Neuronal stem cell (in vitro differentiated cells): ENCODE measurements at regions not wholly inside any gene's neighbourhood (a gene's known extent, or its start where the extent isn't known, plus 50 kb on each side); places are given as distances from the start of the nearest gene placed in this dataset.

Experiments
- DNase-seq: peaks from one replicate; pipeline ENCODE4 v3.0.0-alpha.2; 2013; ENCODE audit warnings: low spot score
- H2AFZ ChIP-seq: one replicate; pipeline ENCODE4 v1.6.1; 2013; ENCODE audit warnings: mild to moderate bottlenecking, low read length, inconsistent platforms
- H2AK5ac ChIP-seq: 2 replicates; pipeline ENCODE4 v1.6.1; 2013; ENCODE audit warnings: low read depth, mild to moderate bottlenecking, inconsistent platforms, low read length, moderate library complexity, mixed read lengths
- H2BK120ac ChIP-seq: 2 replicates; pipeline ENCODE4 v1.6.1; 2013; ENCODE audit warnings: low read depth, mild to moderate bottlenecking, inconsistent platforms, low read length, moderate library complexity, mixed read lengths
- H2BK12ac ChIP-seq: one replicate; pipeline ENCODE4 v1.6.1; 2013; ENCODE audit warnings: low read length, inconsistent platforms
- H2BK15ac ChIP-seq: 2 replicates; pipeline ENCODE4 v1.6.1; 2013; ENCODE audit warnings: mild to moderate bottlenecking, low read length, inconsistent platforms, mixed read lengths
- H2BK5ac ChIP-seq: one replicate; pipeline ENCODE4 v1.6.1; 2013; ENCODE audit warnings: inconsistent platforms, mild to moderate bottlenecking, low read length, moderate library complexity
- H3K14ac ChIP-seq: one replicate; pipeline ENCODE4 v1.6.1; 2013; ENCODE audit warnings: low read length, inconsistent platforms
- H3K18ac ChIP-seq: 2 replicates; pipeline ENCODE4 v1.6.1; 2013; ENCODE audit warnings: low read length, inconsistent platforms
- H3K23ac ChIP-seq: 2 replicates; pipeline ENCODE4 v1.6.1; 2013; ENCODE audit warnings: low read depth, mild to moderate bottlenecking, mixed read lengths, low read length, inconsistent platforms; ENCODE audit not compliant: poor library complexity
- H3K27ac ChIP-seq: replicated peaks from 3 replicates; pipeline ENCODE4 v1.5.1; 2013; ENCODE audit warnings: low read length, inconsistent platforms
- H3K27me3 ChIP-seq, 3 experiments: 2 replicates each; pipeline ENCODE4 v1.6.1; 2013; ENCODE audit warnings: low read length in 3 of 3, mild to moderate bottlenecking in 2 of 3, inconsistent platforms in 1 of 3, low read depth in 1 of 3, mixed read lengths in 1 of 3, moderate library complexity in 1 of 3; ENCODE audit not compliant: control insufficient read depth in 3 of 3, insufficient read depth in 3 of 3
- H3K36me3 ChIP-seq, 2 donors: replicated peaks in 1 of 2; 2 replicates each; pipeline ENCODE4 v1.6.1; 2013; ENCODE audit warnings: low read length in 2 of 2; ENCODE audit not compliant: control insufficient read depth in 2 of 2, insufficient read depth in 2 of 2
- H3K4ac ChIP-seq: 2 replicates; pipeline ENCODE4 v1.6.1; 2013; ENCODE audit warnings: inconsistent platforms, mild to moderate bottlenecking, low read length, moderate library complexity
- H3K4me1 ChIP-seq, 2 donors: 1 replicate in 1 of 2; 2 replicates in 1 of 2; pipeline ENCODE4 v1.6.1; 2013; ENCODE audit warnings: low read length in 2 of 2, low read depth in 1 of 2; ENCODE audit not compliant: control insufficient read depth in 2 of 2, insufficient read depth in 1 of 2
- H3K4me2 ChIP-seq: one replicate; pipeline ENCODE4 v1.6.1; 2013; ENCODE audit warnings: mild to moderate bottlenecking, low read length, inconsistent platforms; ENCODE audit not compliant: insufficient read depth, poor library complexity, severe bottlenecking
- H3K4me3 ChIP-seq, 2 donors: 2 replicates each; pipeline ENCODE4 v1.5.1; 2013; ENCODE audit warnings: low read length in 2 of 2, mild to moderate bottlenecking in 2 of 2, inconsistent platforms in 1 of 2, moderate library complexity in 1 of 2
- H3K79me1 ChIP-seq: one replicate; pipeline ENCODE4 v1.6.1; 2013; ENCODE audit warnings: low read depth, mild to moderate bottlenecking, inconsistent platforms, low read length, moderate library complexity
- H3K9ac ChIP-seq: one replicate; pipeline ENCODE4 v1.6.1; 2013; ENCODE audit warnings: mild to moderate bottlenecking, low read depth, low read length, inconsistent platforms; ENCODE audit not compliant: poor library complexity
- H3K9me3 ChIP-seq, 2 donors: replicated peaks in 1 of 2; 2 replicates each; pipeline versions ENCODE3 to v1.6.1; 2013; ENCODE audit warnings: low read length in 2 of 2, mild to moderate bottlenecking in 2 of 2, inconsistent platforms in 1 of 2, low read depth in 1 of 2, mixed read lengths in 1 of 2, moderate library complexity in 1 of 2; ENCODE audit not compliant: control insufficient read depth in 2 of 2, insufficient read depth in 1 of 2
- H4K8ac ChIP-seq: one replicate; pipeline ENCODE4 v1.6.1; 2013; ENCODE audit warnings: low read depth, mild to moderate bottlenecking, inconsistent platforms, low read length, moderate library complexity
- H4K91ac ChIP-seq: one replicate; pipeline ENCODE4 v1.6.1; 2013; ENCODE audit warnings: low read length, low read depth, mild to moderate bottlenecking, inconsistent platforms; ENCODE audit not compliant: poor library complexity
- WGBS, 2 donors: extraction: QIAGEN DNeasy Blood & Tissue Kit; methylation state at CpG; one replicate each; pipeline ENCODE4 v1.1.7; 2013; ENCODE audit warnings: missing lambda C conversion rate in 2 of 2, mixed read lengths in 1 of 2; ENCODE audit not compliant: insufficient read length in 2 of 2, insufficient replicate concordance in 1 of 2; ENCODE audit errors: extremely low coverage in 2 of 2; 5-methylcytosine and 5-hydroxymethylcytosine counted together

GRCh38 chrX:140589657-140590056, 84.8 kb upstream of the SOX3 start:
- H4K8ac ChIP-seq: no peak overlapping the region
- no peak overlapping the region for H2AK5ac ChIP-seq
- H3K4me2 ChIP-seq: no peak overlapping the region
- H3K27ac ChIP-seq: no peak overlapping the region
- H3K9ac ChIP-seq: no peak overlapping the region
- H3K14ac ChIP-seq: no peak overlapping the region
- DNase-seq: no peak
- H3K9me3 ChIP-seq: no peaks in the 10 kb centered on the region
- H4K91ac ChIP-seq: no peak overlapping the region
- no peaks in the 10 kb centered on the region for H3K36me3 ChIP-seq
- no peak overlapping the region for H2BK120ac ChIP-seq
- no peak overlapping the region for H3K18ac ChIP-seq
- H3K27me3 ChIP-seq: peaks cover 0 to 16% (median 0%) of the 10 kb centered on the region in 3 experiments
- no peak overlapping the region for H2AFZ ChIP-seq
- H3K4me1 ChIP-seq: no peaks in the 10 kb centered on the region
- no peak overlapping the region for H3K4ac ChIP-seq
- no peak overlapping the region for H2BK5ac ChIP-seq
- WGBS, 2 donors: no CpG with 5 or more reads among the region's 2 CpGs
- no peak overlapping the region for H2BK12ac ChIP-seq
- H2BK15ac ChIP-seq: no peak overlapping the region
- H3K4me3 ChIP-seq: no peak overlapping the region
- no peak overlapping the region for H3K23ac ChIP-seq
- no peaks in the 10 kb centered on the region for H3K79me1 ChIP-seq

DNA sequence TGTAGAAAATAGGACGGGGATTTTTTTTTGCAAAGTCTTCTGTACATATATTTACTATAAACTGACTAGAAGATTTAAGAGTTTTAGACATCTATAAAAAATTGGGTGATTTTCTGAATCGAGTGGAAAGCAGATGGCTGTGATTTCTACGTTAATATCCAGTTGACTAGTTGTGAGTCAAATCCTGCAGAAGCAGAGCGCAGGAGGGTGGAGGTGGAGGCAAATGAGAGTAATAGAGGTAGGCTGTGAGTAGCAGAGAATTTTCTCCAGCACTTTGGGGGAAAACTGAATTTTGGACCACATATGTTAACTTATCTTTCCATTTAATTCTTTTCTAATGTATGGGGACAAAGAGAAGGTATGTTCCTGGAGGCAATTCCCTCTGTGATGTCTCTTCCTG, 82.1 kb upstream of the SOX3 start:
- H3K27me3 ChIP-seq: peaks cover 0 to 16% (median 0%) of the 10 kb centered on the region in 3 experiments

GRCh38 chrX:140580478-140580877, 75.6 kb upstream of the SOX3 start:
- WGBS, 2 donors: no CpG with 5 or more reads among the region's 5 CpGs
- H3K27me3 ChIP-seq: no peaks in the 10 kb centered on the region

More for the DNA sequence above, 82.1 kb upstream of the SOX3 start:
- Histone ChIP-seq H3K9me3 (no peaks in the 10 kb centered on the region), H4K91ac (no peak overlapping the region), H3K18ac (no peak overlapping the region), H3K14ac (no peak overlapping the region), H3K27ac (no peak overlapping the region), H3K4ac (no peak overlapping the region), H3K4me3 (no peak overlapping the region), H3K23ac (no peak overlapping the region), H2AK5ac (no peak overlapping the region), H2BK15ac (no peak overlapping the region), H2BK5ac (no peak overlapping the region), H2AFZ (no peak overlapping the region), H4K8ac (no peak overlapping the region), H3K4me2 (no peak overlapping the region), H3K36me3 (no peaks in the 10 kb centered on the region), H2BK12ac (no peak overlapping the region), H3K9ac (no peak overlapping the region), H3K4me1 (no peaks in the 10 kb centered on the region), H3K79me1 (no peaks in the 10 kb centered on the region), H2BK120ac (no peak overlapping the region)
- no CpG with 5 or more reads among the region's 4 CpGs for WGBS, 2 donors
- DNase-seq: no peak

DNA sequence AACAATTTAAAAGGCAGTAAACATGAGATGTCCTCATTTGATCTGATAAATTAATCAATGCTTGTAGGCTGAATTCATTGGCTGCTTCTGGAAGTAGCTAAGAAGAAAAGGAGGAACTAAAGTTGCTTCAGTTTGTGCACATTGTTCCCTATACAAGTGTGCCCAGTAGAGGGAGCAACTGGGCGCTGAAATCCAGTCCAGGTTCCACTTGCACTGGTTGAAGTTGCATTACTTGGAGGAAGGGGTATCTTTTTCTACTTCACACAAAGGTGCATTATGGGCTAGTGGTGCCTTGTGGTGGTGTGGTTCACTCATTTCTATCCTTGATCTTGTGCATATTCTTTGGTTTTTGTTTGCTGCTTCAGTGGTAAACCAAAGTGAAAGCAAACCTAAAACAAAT, 67.9 kb upstream of the SOX3 start:
- H3K27ac ChIP-seq: no peak overlapping the region
- no peak overlapping the region for H4K91ac ChIP-seq
- no peak overlapping the region for H3K4me2 ChIP-seq
- no peaks in the 10 kb centered on the region for H3K4me1 ChIP-seq
- no peak overlapping the region for H2BK120ac ChIP-seq
- no peak overlapping the region for H3K14ac ChIP-seq
- no peak overlapping the region for H2BK15ac ChIP-seq
- H3K36me3 ChIP-seq: no peaks in the 10 kb centered on the region
- H3K9me3 ChIP-seq: no peaks in the 10 kb centered on the region
- no peak overlapping the region for H2BK5ac ChIP-seq
- no peak overlapping the region for H3K18ac ChIP-seq
- H3K79me1 ChIP-seq: no peaks in the 10 kb centered on the region
- no peak overlapping the region for H3K4me3 ChIP-seq
- no peak overlapping the region for H2BK12ac ChIP-seq
- no peak overlapping the region for H3K23ac ChIP-seq
- H3K9ac ChIP-seq: no peak overlapping the region
- DNase-seq: peak; percentile 14
- no peak overlapping the region for H3K4ac ChIP-seq
- no peak overlapping the region for H2AK5ac ChIP-seq
- no peak overlapping the region for H4K8ac ChIP-seq
- no CpG with 5 or more reads among the region's 1 CpG for WGBS, 2 donors
- H2AFZ ChIP-seq: no peak overlapping the region
- no peaks in the 10 kb centered on the region for H3K27me3 ChIP-seq

More at GRCh38 chrX:140580478-140580877, 75.6 kb upstream of the SOX3 start:
- Histone ChIP-seq H3K4me2 (no peak overlapping the region), H3K36me3 (no peaks in the 10 kb centered on the region), H3K18ac (no peak overlapping the region), H2BK15ac (no peak overlapping the region), H3K4me3 (no peak overlapping the region), H3K79me1 (no peaks in the 10 kb centered on the region), H3K9me3 (no peaks in the 10 kb centered on the region), H3K9ac (no peak overlapping the region), H4K91ac (no peak overlapping the region), H2BK12ac (no peak overlapping the region), H2BK5ac (no peak overlapping the region), H3K4me1 (no peaks in the 10 kb centered on the region), H3K14ac (no peak overlapping the region), H2BK120ac (no peak overlapping the region), H3K4ac (no peak overlapping the region), H2AFZ (no peak overlapping the region), H3K23ac (no peak overlapping the region), H4K8ac (no peak overlapping the region), H2AK5ac (no peak overlapping the region), H3K27ac (no peak overlapping the region)
- no peak for DNase-seq
